Type B pancreatic cell (in vitro differentiated cells): ENCODE measurements at regions not wholly inside any gene's neighbourhood (a gene's known extent, or its start where the extent isn't known, plus 50 kb on each side); places are given as distances from the start of the nearest gene placed in this dataset.
A peak's percentile ranks its signal among the peaks of the same experiment; 100 is the strongest.

ENCODE experiments used
- DNase-seq: peaks from one replicate; pipeline ENCODE4 v3.0.0; 2021; ENCODE audit warnings: mixed read lengths; ENCODE audit not compliant: unreplicated experiment; ENCODE audit errors: extremely low spot score
- H3K27ac Mint-ChIP-seq: 2 replicates; pipeline ENCODE4 v1.8.0; 2021; ENCODE audit warnings: mild to moderate bottlenecking, mixed read lengths
- H3K27me3 Mint-ChIP-seq: 2 replicates; pipeline ENCODE4 v1.8.0; 2021; ENCODE audit warnings: mixed read lengths
- H3K36me3 Mint-ChIP-seq: 2 replicates; pipeline ENCODE4 v1.8.0; 2021; ENCODE audit warnings: mixed read lengths
- H3K4me1 Mint-ChIP-seq: one replicate; pipeline ENCODE4 v1.8.0; 2021; ENCODE audit warnings: mixed read lengths; ENCODE audit not compliant: unreplicated experiment
- H3K4me3 Mint-ChIP-seq: 2 replicates; pipeline ENCODE4 v1.8.0; 2021; ENCODE audit warnings: mild to moderate bottlenecking, mixed read lengths
- H3K9me3 Mint-ChIP-seq: 2 replicates; pipeline ENCODE4 v1.8.0; 2021; ENCODE audit warnings: mixed read lengths
- TF ChIP-seq, protein P1 (sequence below): fragments of 200-600 bp; sonication (generic); conservative IDR thresholded peaks from 2 replicates; pipeline ENCODE4 v1.5.0; 2021; ENCODE audit warnings: antibody characterized with exemption, mild to moderate bottlenecking

- no peak for DNase-seq
- TF ChIP-seq, protein P1, sequence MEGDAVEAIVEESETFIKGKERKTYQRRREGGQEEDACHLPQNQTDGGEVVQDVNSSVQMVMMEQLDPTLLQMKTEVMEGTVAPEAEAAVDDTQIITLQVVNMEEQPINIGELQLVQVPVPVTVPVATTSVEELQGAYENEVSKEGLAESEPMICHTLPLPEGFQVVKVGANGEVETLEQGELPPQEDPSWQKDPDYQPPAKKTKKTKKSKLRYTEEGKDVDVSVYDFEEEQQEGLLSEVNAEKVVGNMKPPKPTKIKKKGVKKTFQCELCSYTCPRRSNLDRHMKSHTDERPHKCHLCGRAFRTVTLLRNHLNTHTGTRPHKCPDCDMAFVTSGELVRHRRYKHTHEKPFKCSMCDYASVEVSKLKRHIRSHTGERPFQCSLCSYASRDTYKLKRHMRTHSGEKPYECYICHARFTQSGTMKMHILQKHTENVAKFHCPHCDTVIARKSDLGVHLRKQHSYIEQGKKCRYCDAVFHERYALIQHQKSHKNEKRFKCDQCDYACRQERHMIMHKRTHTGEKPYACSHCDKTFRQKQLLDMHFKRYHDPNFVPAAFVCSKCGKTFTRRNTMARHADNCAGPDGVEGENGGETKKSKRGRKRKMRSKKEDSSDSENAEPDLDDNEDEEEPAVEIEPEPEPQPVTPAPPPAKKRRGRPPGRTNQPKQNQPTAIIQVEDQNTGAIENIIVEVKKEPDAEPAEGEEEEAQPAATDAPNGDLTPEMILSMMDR = no peak
- no peaks in the 10 kb centered on the region for H3K9me3 Mint-ChIP-seq
- H3K36me3 Mint-ChIP-seq = no peaks in the 10 kb centered on the region
- H3K4me1 Mint-ChIP-seq = peaks cover 3% of the 10 kb centered on the region
- peak overlapping the region; percentile 94 for H3K27ac Mint-ChIP-seq
- no peaks in the 10 kb centered on the region for H3K27me3 Mint-ChIP-seq
- H3K4me3 Mint-ChIP-seq = no peak overlapping the region
Observed at GRCh38 chr5:57863661-57864060, 381.1 kb upstream of the ACTBL2 start.

GRCh38 chr5:57862942-57863341 lies 380.3 kb upstream of the ACTBL2 start:
- TF ChIP-seq, protein P1 = no peak
- no peaks in the 10 kb centered on the region for H3K9me3 Mint-ChIP-seq
- peak overlapping the region; percentile 94 for H3K27ac Mint-ChIP-seq
- H3K4me3 Mint-ChIP-seq = peak overlapping the region; percentile 54
- DNase-seq = no peak
- no peaks in the 10 kb centered on the region for H3K36me3 Mint-ChIP-seq
- peaks cover 3% of the 10 kb centered on the region for H3K4me1 Mint-ChIP-seq
- H3K27me3 Mint-ChIP-seq = no peaks in the 10 kb centered on the region

GRCh38 chr5:57862471-57862911 lies 379.9 kb upstream of the ACTBL2 start:
- Mint-ChIP-seq H3K27ac (peak overlapping the region; percentile 94), H3K36me3 (no peaks in the 10 kb centered on the region), H3K27me3 (no peaks in the 10 kb centered on the region), H3K9me3 (no peaks in the 10 kb centered on the region), H3K4me1 (peaks cover 3% of the 10 kb centered on the region), H3K4me3 (peak overlapping the region; percentile 54)
- TF ChIP-seq, protein P1 = no peak
- no peak for DNase-seq

GRCh38 chr5:57859626-57860025 lies 377.0 kb upstream of the ACTBL2 start:
- DNase-seq = no peak
- H3K36me3 Mint-ChIP-seq = no peaks in the 10 kb centered on the region
- no peaks in the 10 kb centered on the region for H3K27me3 Mint-ChIP-seq
- H3K4me1 Mint-ChIP-seq = peaks cover 3% of the 10 kb centered on the region
- TF ChIP-seq, protein P1 = no peak
- no peak overlapping the region for H3K4me3 Mint-ChIP-seq
- H3K9me3 Mint-ChIP-seq = no peaks in the 10 kb centered on the region
- H3K27ac Mint-ChIP-seq = peak overlapping the region; percentile 26

DNA sequence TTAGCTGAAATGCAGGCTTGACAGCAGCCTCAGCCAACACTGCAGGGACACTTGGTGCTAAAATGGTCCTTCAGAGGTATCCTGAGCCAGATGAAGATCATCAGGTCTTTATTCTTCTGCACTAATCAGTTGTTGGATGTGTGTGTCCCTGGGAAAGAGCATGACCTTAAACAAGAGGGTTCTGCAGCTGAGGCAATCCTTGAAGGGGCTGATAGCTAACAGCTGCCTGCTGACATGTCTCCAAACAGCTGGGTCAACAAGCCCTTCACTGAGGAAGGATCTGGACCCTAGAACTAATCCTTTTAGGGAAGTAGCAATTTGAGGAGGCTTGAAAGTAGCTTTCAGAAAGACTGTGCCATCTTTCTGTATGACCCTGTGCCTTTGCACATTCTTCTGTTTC lies 376.3 kb upstream of the ACTBL2 start:
- H3K27me3 Mint-ChIP-seq = no peaks in the 10 kb centered on the region
- no peaks in the 10 kb centered on the region for H3K36me3 Mint-ChIP-seq
- TF ChIP-seq, protein P1 = no peak
- H3K4me3 Mint-ChIP-seq = no peak overlapping the region
- no peaks in the 10 kb centered on the region for H3K9me3 Mint-ChIP-seq
- no peak for DNase-seq
- peaks cover 3% of the 10 kb centered on the region for H3K4me1 Mint-ChIP-seq
- no peak overlapping the region for H3K27ac Mint-ChIP-seq

GRCh38 chr5:57857696-57858095 lies 375.1 kb upstream of the ACTBL2 start:
- TF ChIP-seq, protein P1 = no peak
- no peak overlapping the region for H3K4me3 Mint-ChIP-seq
- no peak overlapping the region for H3K27ac Mint-ChIP-seq
- H3K36me3 Mint-ChIP-seq = no peaks in the 10 kb centered on the region
- no peak for DNase-seq
- H3K27me3 Mint-ChIP-seq = no peaks in the 10 kb centered on the region
- peaks cover 8% of the 10 kb centered on the region for H3K4me1 Mint-ChIP-seq
- no peaks in the 10 kb centered on the region for H3K9me3 Mint-ChIP-seq
